Keratinocyte (primary cell): ENCODE measurements at regions not wholly inside any gene's neighbourhood (a gene's known extent, or its start where the extent isn't known, plus 50 kb on each side); places are given as distances from the start of the nearest gene placed in this dataset.

Source experiments
- CTCF ChIP-seq, 3 experiments: IDR thresholded peaks in 1 of 3; conservative IDR thresholded peaks in 1 of 3; optimal IDR thresholded peaks in 1 of 3; 2 replicates in 2 of 3; 3 replicates in 1 of 3; pipeline versions ENCODE3 to v1.5.1; 2011; ENCODE audit warnings: low read length in 3 of 3, mild to moderate bottlenecking in 3 of 3, moderate library complexity in 2 of 3, control low read depth in 1 of 3, inconsistent platforms in 1 of 3; ENCODE audit not compliant: insufficient read depth in 2 of 3; ENCODE audit errors: extremely low read depth in 1 of 3
- EZH2 ChIP-seq: IDR thresholded peaks from one replicate; pipeline ENCODE4 v1.6.1; 2012; ENCODE audit warnings: inconsistent platforms, mild to moderate bottlenecking, low read length, moderate library complexity

- no peak for TF ChIP-seq CTCF (optimal IDR thresholded peaks at IDR 0.05 in 1 of 3, IDR thresholded peaks at IDR 0.05 in 1 of 3, conservative IDR thresholded peaks at IDR 0.05 in 1 of 3; ENCODE audit: extremely low read depth in 1 of 3, insufficient read depth in 2 of 3, low read length in 3 of 3)
- no peak for TF ChIP-seq EZH2
Measured at GRCh38 chr2:104109356-104109755, 744.6 kb upstream of the POU3F3 start.
